ENCODE measurements at regions not wholly inside any gene's neighbourhood (a gene's known extent, or its start where the extent isn't known, plus 50 kb on each side); places are given as distances from the start of the nearest gene placed in this dataset.

DNA sequence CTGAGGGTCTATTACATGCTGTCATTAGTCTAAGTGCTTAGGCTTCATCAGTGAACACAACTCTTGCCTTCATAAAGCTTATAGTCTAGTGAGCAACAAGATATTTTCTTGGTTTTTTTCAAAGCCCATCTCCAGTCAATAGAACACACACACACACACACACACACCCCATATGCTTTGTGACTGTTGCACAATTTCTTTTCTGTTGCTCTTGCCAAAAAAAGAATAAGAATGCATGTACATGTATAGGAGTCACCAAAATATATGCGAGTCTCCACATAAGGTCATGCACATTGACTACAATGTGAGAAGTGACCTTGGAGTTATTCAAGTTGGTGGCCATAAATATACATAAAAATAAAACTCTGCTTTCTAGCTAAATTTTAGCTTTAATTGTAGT is 351.5 kb upstream of the TLE4 start:
- no peak overlapping the region for H3K27ac ChIP-seq
- no peak for TF ChIP-seq ZFX (IDR thresholded peaks at IDR 0.05)
- TF ChIP-seq, protein P1, sequence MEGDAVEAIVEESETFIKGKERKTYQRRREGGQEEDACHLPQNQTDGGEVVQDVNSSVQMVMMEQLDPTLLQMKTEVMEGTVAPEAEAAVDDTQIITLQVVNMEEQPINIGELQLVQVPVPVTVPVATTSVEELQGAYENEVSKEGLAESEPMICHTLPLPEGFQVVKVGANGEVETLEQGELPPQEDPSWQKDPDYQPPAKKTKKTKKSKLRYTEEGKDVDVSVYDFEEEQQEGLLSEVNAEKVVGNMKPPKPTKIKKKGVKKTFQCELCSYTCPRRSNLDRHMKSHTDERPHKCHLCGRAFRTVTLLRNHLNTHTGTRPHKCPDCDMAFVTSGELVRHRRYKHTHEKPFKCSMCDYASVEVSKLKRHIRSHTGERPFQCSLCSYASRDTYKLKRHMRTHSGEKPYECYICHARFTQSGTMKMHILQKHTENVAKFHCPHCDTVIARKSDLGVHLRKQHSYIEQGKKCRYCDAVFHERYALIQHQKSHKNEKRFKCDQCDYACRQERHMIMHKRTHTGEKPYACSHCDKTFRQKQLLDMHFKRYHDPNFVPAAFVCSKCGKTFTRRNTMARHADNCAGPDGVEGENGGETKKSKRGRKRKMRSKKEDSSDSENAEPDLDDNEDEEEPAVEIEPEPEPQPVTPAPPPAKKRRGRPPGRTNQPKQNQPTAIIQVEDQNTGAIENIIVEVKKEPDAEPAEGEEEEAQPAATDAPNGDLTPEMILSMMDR (conservative IDR thresholded peaks at IDR 0.05) = no peak

DNA sequence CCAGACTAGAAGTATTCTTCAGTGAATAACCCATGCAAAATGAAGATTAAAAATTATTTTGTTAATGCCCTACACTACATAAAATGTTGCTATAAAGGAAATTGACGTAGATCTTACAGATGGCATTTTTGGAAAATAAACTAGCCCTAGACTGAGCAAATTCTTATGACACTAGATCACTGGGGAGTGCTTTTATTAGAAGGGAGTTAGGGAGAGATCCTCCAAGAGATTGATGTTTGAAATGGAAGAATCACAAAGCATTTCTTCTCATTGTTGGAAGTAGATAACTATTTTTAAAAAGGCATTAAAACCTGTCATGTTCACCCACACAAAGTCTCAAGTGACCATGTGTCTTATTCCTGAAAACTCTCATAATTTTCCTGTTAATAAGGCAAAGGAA is 351.1 kb upstream of the TLE4 start:
- no peak for TF ChIP-seq ZFX (IDR thresholded peaks at IDR 0.05)
- TF ChIP-seq, protein P1 (conservative IDR thresholded peaks at IDR 0.05) = no peak
- no peak overlapping the region for H3K27ac ChIP-seq

DNA sequence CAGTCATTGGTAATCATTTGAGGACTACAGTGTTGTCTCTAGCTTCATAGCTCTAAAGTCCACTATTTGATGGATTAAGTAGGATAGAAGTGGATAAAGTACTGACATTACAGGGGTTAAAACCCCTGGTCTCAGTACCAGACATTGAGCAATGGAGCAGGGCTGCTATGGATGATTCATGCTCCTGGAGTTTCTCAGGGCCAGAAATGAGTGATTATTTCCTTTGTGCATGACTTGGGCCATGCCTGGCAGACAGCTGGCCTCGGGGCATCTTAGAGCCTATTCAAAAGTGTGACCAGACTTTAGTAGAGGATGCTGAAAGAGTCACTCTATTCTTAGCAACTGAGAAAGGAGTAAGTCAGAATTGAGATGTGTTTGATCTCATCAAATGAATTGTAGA is 350.7 kb upstream of the TLE4 start:
- TF ChIP-seq, protein P1 (conservative IDR thresholded peaks at IDR 0.05) = no peak
- TF ChIP-seq ZFX (IDR thresholded peaks at IDR 0.05) = no peak
- H3K27ac ChIP-seq = no peak overlapping the region

DNA sequence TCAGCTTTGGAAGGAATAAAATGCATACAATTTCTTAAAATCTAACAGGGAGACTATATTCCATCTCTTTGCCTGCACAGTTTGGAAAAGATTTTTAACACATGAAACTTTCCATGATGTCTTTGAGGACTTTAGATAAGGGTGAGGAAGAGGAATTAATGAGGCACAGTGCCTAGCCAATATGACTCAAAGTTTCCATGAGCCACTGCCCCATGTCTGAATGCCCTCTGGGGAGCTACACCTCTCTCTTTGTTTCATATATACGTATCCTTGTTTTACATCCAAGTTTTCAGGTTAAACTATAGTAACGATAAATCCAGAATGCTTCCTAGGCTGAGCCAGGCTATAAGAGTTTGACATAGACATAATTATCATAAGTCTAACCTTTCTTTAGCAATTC is 349.3 kb upstream of the TLE4 start:
- H3K27ac ChIP-seq = no peak overlapping the region
- TF ChIP-seq ZFX (IDR thresholded peaks at IDR 0.05) = no peak
- TF ChIP-seq, protein P1 (conservative IDR thresholded peaks at IDR 0.05) = no peak

DNA sequence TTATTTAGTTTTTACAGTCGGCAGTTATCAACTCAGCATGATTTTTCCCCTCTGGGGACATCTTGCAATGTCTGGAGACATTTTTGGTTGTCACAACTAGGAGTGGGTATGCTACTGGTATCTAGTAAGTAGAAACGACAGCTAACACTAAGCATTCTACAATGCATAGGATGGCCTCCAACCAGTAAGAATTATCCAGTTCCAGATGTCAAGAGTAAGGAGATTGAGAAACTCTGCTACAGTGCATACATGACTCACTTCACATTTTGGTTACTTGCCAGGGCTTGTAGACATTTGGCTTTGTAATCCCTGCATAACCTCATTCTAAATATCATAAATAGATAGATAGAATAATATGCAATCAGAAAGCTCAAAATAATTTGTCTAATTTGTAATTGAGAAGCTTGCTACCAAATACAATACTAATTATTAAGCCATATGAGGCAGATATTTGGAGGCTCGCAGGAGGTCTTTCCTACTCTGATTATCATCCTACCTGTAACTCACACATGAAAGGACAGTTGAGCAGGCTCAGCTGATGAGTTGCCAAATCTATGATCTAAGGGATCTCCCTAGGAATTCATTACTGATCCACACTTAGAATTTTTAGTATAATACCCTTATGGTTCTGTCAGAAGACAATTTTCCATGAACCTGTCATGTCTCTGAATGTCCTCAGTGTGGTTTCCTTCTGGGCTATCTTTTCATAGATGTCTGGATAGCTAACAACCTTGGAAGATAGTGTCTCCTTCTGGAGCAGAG is 346.9 kb upstream of the TLE4 start:
- H3K27ac ChIP-seq = no peak overlapping the region
- TF ChIP-seq ZFX (IDR thresholded peaks at IDR 0.05) = no peak
- TF ChIP-seq, protein P1 (conservative IDR thresholded peaks at IDR 0.05) = no peak

DNA sequence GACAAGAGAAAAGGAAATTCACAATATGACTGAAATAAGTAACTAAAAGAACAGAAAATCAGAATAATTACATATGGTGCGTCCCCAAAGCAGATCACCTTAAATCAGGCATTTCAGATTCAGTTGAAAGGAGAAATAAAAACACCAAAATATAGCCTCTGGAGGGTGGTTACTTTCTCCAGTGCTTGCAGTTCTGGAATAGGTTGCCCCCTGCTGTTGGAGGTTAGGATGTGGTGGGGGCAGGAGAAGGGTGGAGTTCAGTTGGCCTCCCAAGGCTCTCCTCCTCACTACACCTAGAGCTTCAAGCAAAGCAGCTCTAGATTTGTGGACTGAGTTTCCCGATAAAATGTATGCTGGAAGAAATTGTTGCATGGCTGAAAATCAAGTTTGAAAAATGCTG is 338.2 kb upstream of the TLE4 start:
- no peak for TF ChIP-seq ZFX (IDR thresholded peaks at IDR 0.05)
- TF ChIP-seq, protein P1 (conservative IDR thresholded peaks at IDR 0.05) = peak; percentile 79
- no peak overlapping the region for H3K27ac ChIP-seq

DNA sequence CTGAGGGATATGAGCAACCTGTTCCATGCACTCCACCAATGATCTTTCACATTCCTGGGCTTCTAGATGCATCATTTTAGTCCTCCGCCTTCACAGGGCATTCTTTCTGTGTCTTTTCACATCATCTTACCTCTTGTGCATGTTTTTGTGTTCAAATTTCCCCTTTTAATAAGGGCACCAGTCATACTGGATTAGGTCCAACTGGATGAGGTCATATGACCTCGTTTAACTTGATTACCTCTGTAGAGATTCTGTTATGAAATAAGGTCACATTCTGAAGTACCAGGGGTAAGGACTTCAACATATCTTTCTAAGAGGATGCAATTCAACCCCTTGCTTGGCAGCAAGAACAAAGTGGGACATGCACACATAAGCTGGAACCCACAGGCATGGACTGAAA is 335.3 kb upstream of the TLE4 start:
- H3K27ac ChIP-seq = no peak overlapping the region

More for the DNA sequence above, 335.3 kb upstream of the TLE4 start:
- TF ChIP-seq ZFX (IDR thresholded peaks at IDR 0.05) = no peak
- TF ChIP-seq, protein P1 (conservative IDR thresholded peaks at IDR 0.05) = no peak
